ENCODE measurements at regions not wholly inside any gene's neighbourhood (a gene's known extent, or its start where the extent isn't known, plus 50 kb on each side); places are given as distances from the start of the nearest gene placed in this dataset.

DNA sequence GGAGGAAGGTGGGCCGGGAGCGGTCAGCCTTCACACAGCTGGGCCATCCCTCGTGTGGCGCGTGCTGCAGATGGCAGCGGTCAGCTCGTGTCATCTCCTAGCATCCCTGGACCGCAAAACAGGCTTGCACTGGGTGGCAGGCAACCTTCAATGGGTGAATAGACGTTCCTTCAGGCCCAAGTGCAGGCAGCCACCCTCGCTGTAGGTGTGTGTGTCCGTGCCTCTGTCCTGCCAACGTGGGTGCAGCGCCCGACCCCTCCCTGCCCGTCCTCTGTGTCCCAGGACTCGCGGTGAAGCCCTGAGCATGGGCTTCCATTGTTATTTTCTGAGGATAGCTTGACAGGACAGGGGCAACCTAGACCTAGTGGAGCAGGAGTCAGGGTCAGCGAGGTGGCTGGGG, 79.8 kb upstream of the STOX2 start:
- in situ Hi-C loops (cut with HindIII; ENCODE audit: low sequenced_read_pairs): no loop called here
- TF ChIP-seq, protein P1, sequence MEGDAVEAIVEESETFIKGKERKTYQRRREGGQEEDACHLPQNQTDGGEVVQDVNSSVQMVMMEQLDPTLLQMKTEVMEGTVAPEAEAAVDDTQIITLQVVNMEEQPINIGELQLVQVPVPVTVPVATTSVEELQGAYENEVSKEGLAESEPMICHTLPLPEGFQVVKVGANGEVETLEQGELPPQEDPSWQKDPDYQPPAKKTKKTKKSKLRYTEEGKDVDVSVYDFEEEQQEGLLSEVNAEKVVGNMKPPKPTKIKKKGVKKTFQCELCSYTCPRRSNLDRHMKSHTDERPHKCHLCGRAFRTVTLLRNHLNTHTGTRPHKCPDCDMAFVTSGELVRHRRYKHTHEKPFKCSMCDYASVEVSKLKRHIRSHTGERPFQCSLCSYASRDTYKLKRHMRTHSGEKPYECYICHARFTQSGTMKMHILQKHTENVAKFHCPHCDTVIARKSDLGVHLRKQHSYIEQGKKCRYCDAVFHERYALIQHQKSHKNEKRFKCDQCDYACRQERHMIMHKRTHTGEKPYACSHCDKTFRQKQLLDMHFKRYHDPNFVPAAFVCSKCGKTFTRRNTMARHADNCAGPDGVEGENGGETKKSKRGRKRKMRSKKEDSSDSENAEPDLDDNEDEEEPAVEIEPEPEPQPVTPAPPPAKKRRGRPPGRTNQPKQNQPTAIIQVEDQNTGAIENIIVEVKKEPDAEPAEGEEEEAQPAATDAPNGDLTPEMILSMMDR (IDR thresholded peaks at IDR 0.05; ENCODE audit: low read depth, low read length): no peak

DNA sequence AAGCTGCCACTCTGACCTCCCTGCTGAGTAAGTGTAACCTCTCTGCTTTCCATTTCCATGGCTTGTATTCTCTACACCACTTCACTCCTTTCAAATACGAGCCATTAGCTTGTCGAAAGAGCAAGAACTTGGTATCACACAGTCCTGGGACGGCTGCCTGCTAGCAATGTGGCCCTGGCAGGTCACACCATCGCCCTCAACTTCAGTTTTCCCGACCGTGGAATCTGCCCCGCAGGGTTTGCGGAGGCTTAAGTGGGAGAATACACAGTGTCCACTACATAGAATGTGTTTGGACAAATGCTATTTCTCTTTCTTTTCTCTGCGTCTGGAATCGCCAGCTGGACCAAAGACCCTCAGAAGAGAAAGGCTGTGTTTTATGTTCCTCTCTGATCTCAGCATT, 78.6 kb upstream of the STOX2 start:
- in situ Hi-C loops (cut with HindIII; ENCODE audit: low sequenced_read_pairs): no loop called here
- no peak overlapping the region for H3K4me3 ChIP-seq (ENCODE audit: low read depth, low read length)
- DNase-seq (ENCODE audit: low read depth, low spot score): no peak
- TF ChIP-seq, protein P1 (IDR thresholded peaks at IDR 0.05; ENCODE audit: low read depth, low read length): no peak

More for the DNA sequence above, 79.8 kb upstream of the STOX2 start:
- H3K4me3 ChIP-seq (ENCODE audit: low read depth, low read length): no peak overlapping the region
- no peak for DNase-seq (ENCODE audit: low read depth, low spot score)

DNA sequence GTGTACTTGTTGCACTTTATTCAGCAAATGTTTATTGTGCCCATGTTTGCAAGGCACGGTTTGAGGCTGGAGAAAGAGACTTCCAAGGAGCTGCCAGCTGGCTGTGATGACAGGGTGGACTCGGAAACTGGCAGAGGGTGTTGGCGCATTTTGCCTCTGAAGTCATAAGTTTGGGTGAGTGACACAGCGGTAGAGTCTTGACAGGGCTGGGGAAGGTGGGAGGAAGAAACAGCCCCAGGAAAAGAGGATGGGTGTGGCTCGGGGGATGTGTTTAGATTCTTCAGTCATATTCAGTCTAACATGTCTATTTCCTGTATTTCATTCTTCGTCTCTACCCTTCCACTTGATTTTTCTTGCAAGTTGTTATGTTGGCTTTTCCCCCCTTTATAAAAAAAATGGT, 77.0 kb upstream of the STOX2 start:
- TF ChIP-seq, protein P1 (IDR thresholded peaks at IDR 0.05; ENCODE audit: low read depth, low read length): no peak
- in situ Hi-C loops (cut with HindIII; ENCODE audit: low sequenced_read_pairs): no loop called here
- DNase-seq (ENCODE audit: low read depth, low spot score): no peak
- no peak overlapping the region for H3K4me3 ChIP-seq (ENCODE audit: low read depth, low read length)

GRCh38 chr4:183828839-183829238, 76.3 kb upstream of the STOX2 start:
- no peak overlapping the region for H3K4me3 ChIP-seq (ENCODE audit: low read depth, low read length)
- TF ChIP-seq, protein P1 (IDR thresholded peaks at IDR 0.05; ENCODE audit: low read depth, low read length): no peak
- DNase-seq (ENCODE audit: low read depth, low spot score): no peak
- in situ Hi-C loops (cut with HindIII; ENCODE audit: low sequenced_read_pairs): no loop called here

DNA sequence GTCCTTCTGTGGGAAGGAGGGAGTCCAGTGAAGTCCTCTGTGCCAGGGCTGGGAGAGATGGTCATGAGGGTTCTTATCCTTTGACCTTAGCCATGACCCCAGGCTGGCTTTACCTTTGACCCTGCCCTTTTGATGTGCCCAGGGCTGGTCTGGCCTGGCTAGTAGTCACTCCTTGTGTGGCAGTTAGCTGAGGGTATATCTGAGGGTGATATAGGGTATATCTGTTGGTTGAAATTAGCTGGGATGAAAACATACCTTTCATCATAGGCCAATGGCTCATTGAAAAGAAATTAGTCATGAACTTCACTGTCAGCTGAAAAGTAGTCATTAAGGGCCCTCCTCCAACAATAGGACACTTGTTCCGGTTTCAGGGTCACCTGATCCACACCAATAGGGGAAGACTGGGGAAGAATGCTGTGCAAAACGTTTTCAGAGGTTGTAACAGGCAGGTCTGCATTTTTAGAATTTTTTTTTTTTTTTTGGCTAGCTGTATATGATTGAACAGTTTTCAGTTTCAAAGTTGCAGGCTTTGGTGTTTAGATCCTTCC, 74.6 kb upstream of the STOX2 start:
- TF ChIP-seq, protein P1 (IDR thresholded peaks at IDR 0.05; ENCODE audit: low read depth, low read length): no peak
- H3K4me3 ChIP-seq (ENCODE audit: low read depth, low read length): no peak overlapping the region
- in situ Hi-C loops (cut with HindIII; ENCODE audit: low sequenced_read_pairs): no loop called here
- no peak for DNase-seq (ENCODE audit: low read depth, low spot score)

- no peak for DNase-seq (ENCODE audit: low read depth, low spot score)
- TF ChIP-seq, protein P1 (IDR thresholded peaks at IDR 0.05; ENCODE audit: low read depth, low read length): no peak
- H3K4me3 ChIP-seq (ENCODE audit: low read depth, low read length): no peak overlapping the region
- in situ Hi-C loops (cut with HindIII; ENCODE audit: low sequenced_read_pairs): no loop called here
Observed at GRCh38 chr4:183831026-183831446, 74.1 kb upstream of the STOX2 start.

GRCh38 chr4:183831683-183832082, 73.4 kb upstream of the STOX2 start:
- DNase-seq (ENCODE audit: low read depth, low spot score): no peak
- in situ Hi-C loops (cut with HindIII; ENCODE audit: low sequenced_read_pairs): no loop called here
- H3K4me3 ChIP-seq (ENCODE audit: low read depth, low read length): no peak overlapping the region
- TF ChIP-seq, protein P1 (IDR thresholded peaks at IDR 0.05; ENCODE audit: low read depth, low read length): no peak

Data from astrocyte of the spinal cord (primary cell).